Brain microvascular endothelial cell (primary cell): ENCODE measurements at regions not wholly inside any gene's neighbourhood (a gene's known extent, or its start where the extent isn't known, plus 50 kb on each side); places are given as distances from the start of the nearest gene placed in this dataset.

Source experiments
- DNase-seq: peaks from one replicate; pipeline ENCODE4 v3.0.0-alpha.2; 2020
- H3K27ac ChIP-seq: fragments of 250-450 bp; sonication (Bioruptor Pico); 2 replicates; pipeline ENCODE4 v1.5.1; 2020; ENCODE audit warnings: mild to moderate bottlenecking, moderate library complexity
- H3K27me3 ChIP-seq: fragments of 250-450 bp; sonication (Bioruptor Pico); replicated peaks from 2 replicates; pipeline ENCODE4 v1.5.1; 2020; ENCODE audit warnings: mild to moderate bottlenecking
- H3K36me3 ChIP-seq: fragments of 250-450 bp; sonication (Bioruptor Pico); replicated peaks from 2 replicates; pipeline ENCODE4 v1.5.1; 2020; ENCODE audit warnings: mild to moderate bottlenecking
- H3K4me3 ChIP-seq: 2 replicates; pipeline ENCODE4 v1.5.1; 2011; ENCODE audit warnings: low read depth, mild to moderate bottlenecking, control low read depth, low read length, moderate library complexity
- CTCF ChIP-seq: IDR thresholded peaks from 2 replicates; pipeline ENCODE4 v1.5.1; 2011; ENCODE audit warnings: low read depth, mild to moderate bottlenecking, moderate library complexity, low read length, control low read depth, inconsistent platforms; ENCODE audit errors: missing control alignments
- in situ Hi-C: cut with HindIII; loops from 2 replicates; pipeline ENCODE4 v1.10.0; 2017; ENCODE audit warnings: low sequenced_read_pairs, low pct_ligation_motif_present

GRCh38 chr2:52054824-52055223 is 1022.9 kb upstream of the NRXN1 start:
- TF ChIP-seq CTCF, result no peak
- Histone ChIP-seq H3K36me3 (no peaks in the 10 kb centered on the region), H3K27ac (no peak overlapping the region), H3K27me3 (no peaks in the 10 kb centered on the region), H3K4me3 (no peak overlapping the region)
- no peak for DNase-seq
- in situ Hi-C loops, result no loop called here

GRCh38 chr2:52036853-52037252 is 1004.9 kb upstream of the NRXN1 start:
- H3K27me3 ChIP-seq, result no peaks in the 10 kb centered on the region
- H3K36me3 ChIP-seq, result no peaks in the 10 kb centered on the region
- in situ Hi-C loops, result no loop called here
- no peak overlapping the region for H3K27ac ChIP-seq
- no peak overlapping the region for H3K4me3 ChIP-seq
- no peak for DNase-seq
- TF ChIP-seq CTCF, result no peak

- H3K4me3 ChIP-seq, result no peak overlapping the region
- H3K36me3 ChIP-seq, result no peaks in the 10 kb centered on the region
- no peak overlapping the region for H3K27ac ChIP-seq
- no peaks in the 10 kb centered on the region for H3K27me3 ChIP-seq
- DNase-seq, result no peak
- no peak for TF ChIP-seq CTCF
- in situ Hi-C loops, result no loop called here
Measured at GRCh38 chr2:52036024-52036423, 1004.1 kb upstream of the NRXN1 start.

GRCh38 chr2:52035391-52035790 is 1003.5 kb upstream of the NRXN1 start:
- no peaks in the 10 kb centered on the region for H3K27me3 ChIP-seq
- no peaks in the 10 kb centered on the region for H3K36me3 ChIP-seq
- TF ChIP-seq CTCF, result no peak

GRCh38 chr2:52034706-52035105 is 1002.8 kb upstream of the NRXN1 start:
- Histone ChIP-seq H3K36me3 (no peaks in the 10 kb centered on the region), H3K27ac (no peak overlapping the region), H3K27me3 (no peaks in the 10 kb centered on the region), H3K4me3 (no peak overlapping the region)
- no peak for DNase-seq
- TF ChIP-seq CTCF, result no peak
- in situ Hi-C loops, result no loop called here

More at GRCh38 chr2:52035391-52035790, 1003.5 kb upstream of the NRXN1 start:
- no peak overlapping the region for H3K27ac ChIP-seq
- no peak overlapping the region for H3K4me3 ChIP-seq
- in situ Hi-C loops, result no loop called here
- no peak for DNase-seq

GRCh38 chr2:52022006-52022405 is 990.1 kb upstream of the NRXN1 start:
- H3K36me3 ChIP-seq, result no peaks in the 10 kb centered on the region
- no peak for DNase-seq
- no peak for TF ChIP-seq CTCF
- H3K4me3 ChIP-seq, result no peak overlapping the region
- no peak overlapping the region for H3K27ac ChIP-seq
- H3K27me3 ChIP-seq, result no peaks in the 10 kb centered on the region
- in situ Hi-C loops, result no loop called here
